HL-60 (cell line): ENCODE measurements at regions not wholly inside any gene's neighbourhood (a gene's known extent, or its start where the extent isn't known, plus 50 kb on each side); places are given as distances from the start of the nearest gene placed in this dataset.

Source experiments
- POLR2AphosphoS5 ChIP-seq: IDR thresholded peaks from 2 replicates; pipeline ENCODE4 v1.6.1; 2012; ENCODE audit warnings: low read depth
- TF ChIP-seq, protein P1 (sequence below): IDR thresholded peaks from 2 replicates; pipeline ENCODE4 v1.6.1; 2012; ENCODE audit warnings: low read depth; ENCODE audit not compliant: insufficient replicate concordance

DNA sequence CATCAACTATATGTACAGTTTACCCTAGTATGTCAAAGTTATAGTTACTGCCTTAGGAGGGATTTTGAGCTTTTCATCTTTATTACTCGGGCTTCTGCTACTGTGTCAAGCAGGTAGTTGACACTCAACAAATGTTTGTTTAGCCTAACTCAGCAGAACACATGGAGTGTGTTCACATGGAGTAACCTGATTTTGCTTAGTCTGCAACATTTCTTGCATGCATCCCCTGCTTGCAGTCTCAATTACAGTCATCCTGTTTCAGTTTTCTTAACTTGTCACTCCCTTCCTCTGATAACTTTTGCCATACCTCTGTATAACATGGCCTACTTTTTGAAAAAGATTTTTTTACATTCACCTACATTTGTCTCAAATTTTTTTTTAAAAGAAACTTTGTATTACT lies 135.5 kb downstream of the NMUR2 start:
- TF ChIP-seq POLR2AphosphoS5, result no peak
- TF ChIP-seq, protein P1, sequence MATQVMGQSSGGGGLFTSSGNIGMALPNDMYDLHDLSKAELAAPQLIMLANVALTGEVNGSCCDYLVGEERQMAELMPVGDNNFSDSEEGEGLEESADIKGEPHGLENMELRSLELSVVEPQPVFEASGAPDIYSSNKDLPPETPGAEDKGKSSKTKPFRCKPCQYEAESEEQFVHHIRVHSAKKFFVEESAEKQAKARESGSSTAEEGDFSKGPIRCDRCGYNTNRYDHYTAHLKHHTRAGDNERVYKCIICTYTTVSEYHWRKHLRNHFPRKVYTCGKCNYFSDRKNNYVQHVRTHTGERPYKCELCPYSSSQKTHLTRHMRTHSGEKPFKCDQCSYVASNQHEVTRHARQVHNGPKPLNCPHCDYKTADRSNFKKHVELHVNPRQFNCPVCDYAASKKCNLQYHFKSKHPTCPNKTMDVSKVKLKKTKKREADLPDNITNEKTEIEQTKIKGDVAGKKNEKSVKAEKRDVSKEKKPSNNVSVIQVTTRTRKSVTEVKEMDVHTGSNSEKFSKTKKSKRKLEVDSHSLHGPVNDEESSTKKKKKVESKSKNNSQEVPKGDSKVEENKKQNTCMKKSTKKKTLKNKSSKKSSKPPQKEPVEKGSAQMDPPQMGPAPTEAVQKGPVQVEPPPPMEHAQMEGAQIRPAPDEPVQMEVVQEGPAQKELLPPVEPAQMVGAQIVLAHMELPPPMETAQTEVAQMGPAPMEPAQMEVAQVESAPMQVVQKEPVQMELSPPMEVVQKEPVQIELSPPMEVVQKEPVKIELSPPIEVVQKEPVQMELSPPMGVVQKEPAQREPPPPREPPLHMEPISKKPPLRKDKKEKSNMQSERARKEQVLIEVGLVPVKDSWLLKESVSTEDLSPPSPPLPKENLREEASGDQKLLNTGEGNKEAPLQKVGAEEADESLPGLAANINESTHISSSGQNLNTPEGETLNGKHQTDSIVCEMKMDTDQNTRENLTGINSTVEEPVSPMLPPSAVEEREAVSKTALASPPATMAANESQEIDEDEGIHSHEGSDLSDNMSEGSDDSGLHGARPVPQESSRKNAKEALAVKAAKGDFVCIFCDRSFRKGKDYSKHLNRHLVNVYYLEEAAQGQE, result no peak
